GM19372 (cell line): ENCODE measurements at regions not wholly inside any gene's neighbourhood (a gene's known extent, or its start where the extent isn't known, plus 50 kb on each side); places are given as distances from the start of the nearest gene placed in this dataset.

Experiments used
- ATAC-seq: cut with Tn5 transposase; IDR thresholded peaks from one replicate; pipeline ENCODE4 v1.9.1; 2021; ENCODE audit warnings: mild to moderate bottlenecking, low read depth, moderate library complexity; ENCODE audit not compliant: unreplicated experiment

GRCh38 chr7:68433462-68434070 lies 1164.7 kb upstream of the AUTS2 start:
- ATAC-seq = no peak

DNA sequence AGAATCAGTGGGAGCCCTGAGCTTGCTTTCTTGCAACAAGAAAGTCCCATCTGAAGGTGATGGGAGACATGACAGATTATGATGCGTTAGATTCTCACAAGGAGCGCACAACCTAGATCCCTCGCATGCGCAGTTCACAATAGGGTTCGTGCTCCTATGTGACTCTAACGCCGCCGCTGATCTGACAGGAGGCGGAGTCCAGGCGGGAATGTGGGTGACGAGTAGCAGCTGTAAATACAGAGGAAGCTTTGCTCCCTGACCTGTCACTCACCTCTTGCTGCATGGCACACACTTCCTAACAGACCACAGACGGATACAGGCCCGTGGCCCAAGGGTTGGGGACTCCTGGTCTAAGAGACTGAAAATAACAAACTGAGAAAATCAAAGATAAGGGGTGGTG lies 1163.4 kb upstream of the AUTS2 start:
- ATAC-seq = no peak

- no peak for ATAC-seq
Measured at GRCh38 chr7:68438016-68438415, 1160.3 kb upstream of the AUTS2 start.

DNA sequence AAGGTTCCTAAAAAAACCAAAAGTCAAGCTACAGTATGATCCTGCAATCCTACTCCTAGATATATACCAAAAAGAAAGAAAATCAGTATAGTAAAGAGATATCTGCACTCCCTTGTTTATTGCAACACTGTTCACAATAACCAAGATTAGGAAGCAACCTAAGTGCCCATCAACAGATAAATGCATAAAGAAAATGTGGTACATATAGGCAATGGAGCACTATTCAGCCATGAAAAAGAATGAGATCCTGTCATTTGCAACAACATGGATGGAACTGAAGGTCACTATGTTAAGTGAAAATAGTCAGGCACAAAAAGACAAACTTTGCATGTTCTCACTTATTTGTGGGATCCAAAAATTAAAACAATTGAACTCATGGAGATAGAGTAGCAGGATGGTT lies 1159.5 kb upstream of the AUTS2 start:
- no peak for ATAC-seq

DNA sequence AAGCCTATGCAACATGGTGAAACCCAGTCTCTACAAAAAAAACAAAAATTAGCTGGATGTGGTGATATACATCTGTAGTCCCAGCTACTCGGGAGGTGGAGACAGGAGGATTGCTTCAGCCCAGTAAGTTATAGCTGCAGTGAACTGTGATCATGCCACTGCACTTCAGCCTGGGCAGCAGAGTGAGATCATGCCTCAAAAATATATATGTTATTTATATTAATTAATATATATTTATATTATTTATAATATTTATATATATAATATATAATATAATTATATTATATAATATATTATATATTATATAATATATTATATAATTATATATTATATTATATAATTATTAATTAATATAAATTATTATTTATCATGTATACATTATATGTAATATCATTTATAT lies 1158.4 kb upstream of the AUTS2 start:
- ATAC-seq = no peak

DNA sequence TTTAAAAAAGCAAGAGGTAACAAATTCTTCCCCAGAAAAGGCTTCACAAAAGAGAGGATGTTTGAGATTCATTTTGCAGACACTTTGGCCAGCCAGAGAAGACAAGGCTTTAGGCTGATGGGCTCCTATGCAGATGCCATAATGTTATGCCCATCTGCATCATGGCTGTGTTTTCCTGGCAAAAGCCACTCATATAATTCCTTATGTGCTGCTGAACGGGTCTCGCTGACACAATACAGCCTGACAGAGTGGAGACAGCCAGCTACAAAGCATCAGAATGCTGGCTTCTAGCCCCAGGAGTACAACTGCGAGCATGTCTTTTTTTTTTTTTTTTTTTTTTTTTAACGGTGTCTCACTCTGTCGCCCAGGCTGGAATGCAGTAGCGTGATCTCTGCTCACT lies 1157.4 kb upstream of the AUTS2 start:
- no peak for ATAC-seq

GRCh38 chr7:68441645-68442044 lies 1156.6 kb upstream of the AUTS2 start:
- ATAC-seq = no peak

- no peak for ATAC-seq
Measured at GRCh38 chr7:68442931-68443631, 1155.2 kb upstream of the AUTS2 start.

GRCh38 chr7:68444042-68444441 lies 1154.2 kb upstream of the AUTS2 start:
- ATAC-seq = no peak

DNA sequence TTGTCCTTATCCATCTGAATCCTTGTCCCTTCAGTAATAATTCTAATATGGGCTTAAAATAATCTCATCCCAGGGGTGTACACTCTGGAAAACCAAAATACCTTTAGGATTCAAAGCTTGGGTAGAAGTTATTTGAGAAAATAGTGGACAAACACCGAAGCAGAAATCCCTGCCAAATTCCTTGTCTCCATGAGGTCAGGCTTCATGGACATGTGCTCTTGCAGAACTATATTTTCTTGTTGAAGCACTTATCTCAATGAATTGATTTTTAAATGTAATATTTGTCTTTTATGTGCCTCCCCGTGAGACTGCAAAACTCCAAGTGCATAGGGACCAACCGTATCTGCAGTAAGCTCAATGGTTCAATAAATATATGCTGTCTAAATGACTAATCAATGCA lies 1153.3 kb upstream of the AUTS2 start:
- ATAC-seq = no peak

GRCh38 chr7:68446183-68446582 lies 1152.1 kb upstream of the AUTS2 start:
- no peak for ATAC-seq

- no peak for ATAC-seq
Measured at GRCh38 chr7:68449099-68449498, 1149.2 kb upstream of the AUTS2 start.

DNA sequence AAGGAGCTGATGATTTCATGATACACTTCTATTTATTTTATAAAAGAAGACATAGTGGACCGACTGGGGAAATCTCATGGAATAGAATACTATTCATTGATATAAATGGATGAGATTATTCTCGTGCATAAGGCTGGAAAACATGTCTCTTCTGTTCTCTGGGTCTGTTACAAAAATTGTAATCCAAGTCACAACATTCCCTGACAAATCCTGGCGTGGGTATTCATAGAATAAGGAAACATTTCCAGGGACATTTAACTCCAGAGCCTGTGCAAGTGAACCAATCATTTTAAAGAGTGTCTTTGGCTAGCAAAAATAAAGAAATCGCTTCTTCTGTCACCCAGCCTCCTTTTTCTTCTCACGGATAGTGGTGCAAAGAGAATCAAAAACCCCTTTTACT lies 1148.5 kb upstream of the AUTS2 start:
- ATAC-seq = no peak

DNA sequence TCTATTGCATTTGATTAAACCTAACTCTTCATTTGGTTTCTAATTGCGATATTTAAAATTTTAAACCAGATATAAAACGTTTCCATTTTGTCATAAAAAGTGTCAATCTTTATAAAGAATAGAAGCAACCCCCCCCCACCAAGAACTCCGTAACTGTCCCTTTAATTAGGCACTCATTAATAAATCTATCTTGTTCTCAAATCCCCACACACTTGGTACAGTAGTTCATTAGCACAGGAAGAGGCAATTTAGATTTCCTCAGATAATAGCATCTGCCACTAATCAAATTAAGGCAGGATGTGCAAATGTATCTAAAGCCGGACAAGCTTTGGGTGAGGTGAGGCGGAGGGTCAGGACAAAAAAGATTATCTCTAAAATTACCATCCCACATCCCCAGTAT lies 1143.3 kb upstream of the AUTS2 start:
- ATAC-seq = no peak

GRCh38 chr7:68456469-68456868 lies 1141.8 kb upstream of the AUTS2 start:
- no peak for ATAC-seq

GRCh38 chr7:68457481-68457880 lies 1140.8 kb upstream of the AUTS2 start:
- ATAC-seq = no peak

GRCh38 chr7:68458010-68458908 lies 1140.0 kb upstream of the AUTS2 start:
- ATAC-seq = no peak

DNA sequence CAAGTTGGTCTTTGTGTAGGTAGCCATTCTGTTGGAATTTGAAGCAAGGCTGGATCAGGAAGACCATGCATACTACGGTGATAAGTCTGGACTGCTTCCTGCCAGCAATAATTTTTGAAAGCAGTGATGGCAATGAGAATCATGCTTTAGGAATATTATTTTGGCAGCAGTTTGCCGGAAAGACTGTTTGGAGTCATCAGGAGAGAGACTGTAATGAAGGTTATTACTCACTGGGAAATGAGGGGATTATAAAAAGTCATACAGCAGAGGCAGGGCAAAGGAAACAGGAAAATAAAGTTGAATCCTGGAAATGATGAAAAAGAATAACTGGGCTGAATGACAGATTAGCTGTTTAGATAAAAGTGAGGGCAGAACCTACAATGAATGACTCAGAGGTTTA lies 1136.8 kb upstream of the AUTS2 start:
- no peak for ATAC-seq

DNA sequence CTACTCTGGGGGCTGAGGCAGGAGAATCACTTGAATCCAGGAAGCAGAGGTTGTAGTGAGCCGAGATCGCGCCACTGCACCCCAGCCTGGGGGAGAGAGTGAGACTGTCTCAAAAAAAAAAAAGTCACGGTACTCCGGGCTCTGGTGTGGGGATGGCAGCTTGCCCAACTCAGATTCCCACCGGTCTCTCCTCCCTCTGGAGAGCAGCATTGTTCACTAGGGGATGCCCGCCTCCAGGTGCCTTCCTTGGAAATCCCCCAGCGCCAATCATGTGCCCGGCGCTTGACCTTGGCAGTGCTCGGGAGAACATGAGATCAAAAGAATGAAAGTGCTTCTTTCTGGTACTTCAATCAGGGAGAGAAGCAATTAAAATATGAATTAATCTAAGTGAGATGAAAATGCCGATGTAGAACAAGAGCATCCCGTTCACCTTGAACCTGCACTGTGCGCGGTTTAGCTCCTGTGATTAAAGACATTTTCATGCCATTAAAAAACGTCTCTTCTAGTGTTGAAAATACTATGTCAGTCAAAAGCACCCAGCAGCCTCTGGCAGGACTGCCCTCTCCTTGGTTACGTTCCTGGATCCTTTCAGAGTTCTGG lies 1127.3 kb upstream of the AUTS2 start:
- no peak for ATAC-seq

- no peak for ATAC-seq
Measured at GRCh38 chr7:68472688-68473087, 1125.6 kb upstream of the AUTS2 start.

- ATAC-seq = no peak
Measured at GRCh38 chr7:68474661-68475216, 1123.5 kb upstream of the AUTS2 start.
